ENCODE measurements at regions not wholly inside any gene's neighbourhood (a gene's known extent, or its start where the extent isn't known, plus 50 kb on each side); places are given as distances from the start of the nearest gene placed in this dataset.

DNA sequence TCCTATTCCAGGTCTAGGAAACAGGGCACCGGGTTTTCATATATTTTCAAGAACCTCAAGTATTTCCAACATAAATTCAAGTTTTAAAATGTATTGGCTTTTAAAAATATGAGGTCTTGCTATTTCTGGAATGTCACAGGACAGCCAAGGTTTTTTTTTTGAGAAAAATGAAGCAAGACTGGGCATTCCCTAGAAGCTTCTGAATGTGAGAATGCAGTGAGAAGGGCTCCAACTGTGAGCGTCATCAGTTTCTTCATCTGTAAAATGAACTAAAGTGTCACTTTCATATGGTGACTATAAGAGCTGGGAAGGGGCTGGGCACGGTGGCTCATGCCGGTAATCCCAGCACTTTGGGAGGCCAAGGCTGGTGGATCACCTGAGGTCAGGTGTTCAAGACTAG lies 455.8 kb upstream of the MAF start:
- H3K4me3 Mint-ChIP-seq: no peak overlapping the region
- ATAC-seq: no peak
- H3K36me3 Mint-ChIP-seq: no peaks in the 10 kb centered on the region
- CTCF ChIA-PET: no interaction called here
- H3K27me3 Mint-ChIP-seq (ENCODE audit: low read depth): no peaks in the 10 kb centered on the region
- no peaks in the 10 kb centered on the region for H3K9me3 Mint-ChIP-seq
- TF ChIP-seq ZNF396 (CRISPR knock-in tag; IDR thresholded peaks at IDR 0.05; ENCODE audit: borderline replicate concordance) (no peak), FOXP1 (CRISPR knock-in tag; IDR thresholded peaks at IDR 0.05; ENCODE audit: borderline replicate concordance) (no peak), ZNF416 (CRISPR knock-in tag; IDR thresholded peaks at IDR 0.05) (no peak), SMAD3 (CRISPR knock-in tag; IDR thresholded peaks at IDR 0.05; ENCODE audit: borderline replicate concordance) (no peak), FOXJ3 (CRISPR knock-in tag; IDR thresholded peaks at IDR 0.05; ENCODE audit: borderline replicate concordance) (no peak), CBFB (CRISPR knock-in tag; IDR thresholded peaks at IDR 0.05; ENCODE audit: low read depth) (no peak), TP53 (CRISPR knock-in tag; IDR thresholded peaks at IDR 0.05) (no peak), JUN (CRISPR knock-in tag; IDR thresholded peaks at IDR 0.05) (no peak), EMX1 (CRISPR knock-in tag; IDR thresholded peaks at IDR 0.05) (no peak)
- TF ChIP-seq, protein P1, sequence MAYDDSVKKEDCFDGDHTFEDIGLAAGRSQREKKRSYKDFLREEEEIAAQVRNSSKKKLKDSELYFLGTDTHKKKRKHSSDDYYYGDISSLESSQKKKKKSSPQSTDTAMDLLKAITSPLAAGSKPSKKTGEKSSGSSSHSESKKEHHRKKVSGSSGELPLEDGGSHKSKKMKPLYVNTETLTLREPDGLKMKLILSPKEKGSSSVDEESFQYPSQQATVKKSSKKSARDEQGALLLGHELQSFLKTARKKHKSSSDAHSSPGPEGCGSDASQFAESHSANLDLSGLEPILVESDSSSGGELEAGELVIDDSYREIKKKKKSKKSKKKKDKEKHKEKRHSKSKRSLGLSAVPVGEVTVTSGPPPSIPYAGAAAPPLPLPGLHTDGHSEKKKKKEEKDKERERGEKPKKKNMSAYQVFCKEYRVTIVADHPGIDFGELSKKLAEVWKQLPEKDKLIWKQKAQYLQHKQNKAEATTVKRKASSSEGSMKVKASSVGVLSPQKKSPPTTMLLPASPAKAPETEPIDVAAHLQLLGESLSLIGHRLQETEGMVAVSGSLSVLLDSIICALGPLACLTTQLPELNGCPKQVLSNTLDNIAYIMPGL (CRISPR knock-in tag; IDR thresholded peaks at IDR 0.05): no peak
- TF ChIP-seq, protein P2, sequence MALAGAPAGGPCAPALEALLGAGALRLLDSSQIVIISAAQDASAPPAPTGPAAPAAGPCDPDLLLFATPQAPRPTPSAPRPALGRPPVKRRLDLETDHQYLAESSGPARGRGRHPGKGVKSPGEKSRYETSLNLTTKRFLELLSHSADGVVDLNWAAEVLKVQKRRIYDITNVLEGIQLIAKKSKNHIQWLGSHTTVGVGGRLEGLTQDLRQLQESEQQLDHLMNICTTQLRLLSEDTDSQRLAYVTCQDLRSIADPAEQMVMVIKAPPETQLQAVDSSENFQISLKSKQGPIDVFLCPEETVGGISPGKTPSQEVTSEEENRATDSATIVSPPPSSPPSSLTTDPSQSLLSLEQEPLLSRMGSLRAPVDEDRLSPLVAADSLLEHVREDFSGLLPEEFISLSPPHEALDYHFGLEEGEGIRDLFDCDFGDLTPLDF (CRISPR knock-in tag; IDR thresholded peaks at IDR 0.05): no peak
- TF ChIP-seq, protein P3, sequence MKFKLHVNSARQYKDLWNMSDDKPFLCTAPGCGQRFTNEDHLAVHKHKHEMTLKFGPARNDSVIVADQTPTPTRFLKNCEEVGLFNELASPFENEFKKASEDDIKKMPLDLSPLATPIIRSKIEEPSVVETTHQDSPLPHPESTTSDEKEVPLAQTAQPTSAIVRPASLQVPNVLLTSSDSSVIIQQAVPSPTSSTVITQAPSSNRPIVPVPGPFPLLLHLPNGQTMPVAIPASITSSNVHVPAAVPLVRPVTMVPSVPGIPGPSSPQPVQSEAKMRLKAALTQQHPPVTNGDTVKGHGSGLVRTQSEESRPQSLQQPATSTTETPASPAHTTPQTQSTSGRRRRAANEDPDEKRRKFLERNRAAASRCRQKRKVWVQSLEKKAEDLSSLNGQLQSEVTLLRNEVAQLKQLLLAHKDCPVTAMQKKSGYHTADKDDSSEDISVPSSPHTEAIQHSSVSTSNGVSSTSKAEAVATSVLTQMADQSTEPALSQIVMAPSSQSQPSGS (CRISPR knock-in tag; IDR thresholded peaks at IDR 0.05; ENCODE audit: borderline replicate concordance, low read depth): no peak
- TF ChIP-seq, protein P4, sequence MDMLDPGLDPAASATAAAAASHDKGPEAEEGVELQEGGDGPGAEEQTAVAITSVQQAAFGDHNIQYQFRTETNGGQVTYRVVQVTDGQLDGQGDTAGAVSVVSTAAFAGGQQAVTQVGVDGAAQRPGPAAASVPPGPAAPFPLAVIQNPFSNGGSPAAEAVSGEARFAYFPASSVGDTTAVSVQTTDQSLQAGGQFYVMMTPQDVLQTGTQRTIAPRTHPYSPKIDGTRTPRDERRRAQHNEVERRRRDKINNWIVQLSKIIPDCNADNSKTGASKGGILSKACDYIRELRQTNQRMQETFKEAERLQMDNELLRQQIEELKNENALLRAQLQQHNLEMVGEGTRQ (CRISPR knock-in tag; IDR thresholded peaks at IDR 0.05): no peak
- no peaks in the 10 kb centered on the region for H3K4me1 Mint-ChIP-seq
- no peak overlapping the region for H3K27ac Mint-ChIP-seq
- POLR2A ChIA-PET: no interaction called here
- DNase-seq (ENCODE audit: low spot score): no peak

DNA sequence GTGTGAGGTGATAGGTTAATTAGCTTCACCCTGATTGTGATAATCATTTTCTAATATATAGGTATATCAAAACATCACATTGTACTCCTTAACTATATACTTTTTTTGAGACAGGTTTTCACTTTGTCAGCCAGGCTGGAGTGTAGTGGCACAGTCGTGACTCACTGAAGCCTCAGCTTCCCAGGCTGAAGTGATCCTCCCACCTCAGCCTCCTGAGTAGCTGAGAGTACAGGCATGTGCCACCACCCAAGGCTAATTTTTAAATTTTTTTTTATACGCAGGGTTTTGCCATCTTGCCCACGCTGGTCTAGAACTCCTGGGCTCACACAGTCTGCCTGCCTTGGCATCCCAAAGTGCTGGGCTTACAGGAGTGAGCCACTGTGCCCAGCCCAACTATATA lies 455.3 kb upstream of the MAF start:
- no peaks in the 10 kb centered on the region for H3K27me3 Mint-ChIP-seq (ENCODE audit: low read depth)
- ChIA-PET CTCF (no interaction called here), POLR2A (no interaction called here)
- ATAC-seq (no peak), DNase-seq (ENCODE audit: low spot score) (no peak)
- no peaks in the 10 kb centered on the region for H3K36me3 Mint-ChIP-seq
- no peaks in the 10 kb centered on the region for H3K9me3 Mint-ChIP-seq
- no peak for TF ChIP-seq MYBL2 (CRISPR knock-in tag; IDR thresholded peaks at IDR 0.05)
- H3K4me3 Mint-ChIP-seq: no peak overlapping the region
- no peak overlapping the region for H3K27ac Mint-ChIP-seq
- 0 out of 2 replicates have a peak, but pooled peaks cover 4% of the 10 kb centered on the region for H3K4me1 Mint-ChIP-seq

DNA sequence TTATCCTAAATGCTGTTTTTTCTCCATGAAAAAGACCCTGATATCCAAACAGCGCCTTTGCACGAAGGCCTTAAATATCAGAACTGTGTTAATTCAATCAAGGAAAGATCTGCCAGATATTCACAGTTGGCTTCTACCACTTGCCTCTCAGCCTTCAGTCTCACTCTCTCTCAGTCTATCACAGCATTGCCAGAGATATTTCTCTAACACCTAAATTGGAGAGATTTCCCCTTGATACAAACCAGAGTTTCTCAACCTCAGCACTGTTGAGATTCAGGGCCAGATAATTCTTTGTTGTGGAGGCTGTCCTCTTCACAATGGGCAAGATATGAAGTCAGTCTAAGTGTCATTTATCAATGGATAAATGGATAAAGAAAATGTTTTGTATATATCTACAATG lies 454.1 kb upstream of the MAF start:
- ATAC-seq (no peak), DNase-seq (ENCODE audit: low spot score) (no peak)
- CTCF ChIA-PET: no interaction called here
- H3K36me3 Mint-ChIP-seq: no peaks in the 10 kb centered on the region
- H3K27me3 Mint-ChIP-seq (ENCODE audit: low read depth): no peaks in the 10 kb centered on the region
- H3K4me1 Mint-ChIP-seq: 0 out of 2 replicates have a peak, but pooled peaks cover 4% of the 10 kb centered on the region
- no peak for TF ChIP-seq GABPB1 (CRISPR knock-in tag; IDR thresholded peaks at IDR 0.05)
- TF ChIP-seq, protein P5, sequence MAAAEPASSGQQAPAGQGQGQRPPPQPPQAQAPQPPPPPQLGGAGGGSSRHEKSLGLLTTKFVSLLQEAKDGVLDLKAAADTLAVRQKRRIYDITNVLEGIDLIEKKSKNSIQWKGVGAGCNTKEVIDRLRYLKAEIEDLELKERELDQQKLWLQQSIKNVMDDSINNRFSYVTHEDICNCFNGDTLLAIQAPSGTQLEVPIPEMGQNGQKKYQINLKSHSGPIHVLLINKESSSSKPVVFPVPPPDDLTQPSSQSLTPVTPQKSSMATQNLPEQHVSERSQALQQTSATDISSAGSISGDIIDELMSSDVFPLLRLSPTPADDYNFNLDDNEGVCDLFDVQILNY (CRISPR knock-in tag; IDR thresholded peaks at IDR 0.05): no peak
- TF ChIP-seq, protein P6, sequence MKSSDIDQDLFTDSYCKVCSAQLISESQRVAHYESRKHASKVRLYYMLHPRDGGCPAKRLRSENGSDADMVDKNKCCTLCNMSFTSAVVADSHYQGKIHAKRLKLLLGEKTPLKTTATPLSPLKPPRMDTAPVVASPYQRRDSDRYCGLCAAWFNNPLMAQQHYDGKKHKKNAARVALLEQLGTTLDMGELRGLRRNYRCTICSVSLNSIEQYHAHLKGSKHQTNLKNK (CRISPR knock-in tag; IDR thresholded peaks at IDR 0.05): no peak
- POLR2A ChIA-PET: no interaction called here
- no peak overlapping the region for H3K27ac Mint-ChIP-seq
- H3K9me3 Mint-ChIP-seq: 0 out of 2 replicates have a peak, but pooled peaks cover 6% of the 10 kb centered on the region
- no peak overlapping the region for H3K4me3 Mint-ChIP-seq

Measured in WTC11 (cell line).